Activated naive CD4-positive, alpha-beta T cell treated with anti-CD3 and anti-CD28 coated beads for 36 hours (primary cell): ENCODE measurements at regions not wholly inside any gene's neighbourhood (a gene's known extent, or its start where the extent isn't known, plus 50 kb on each side); places are given as distances from the start of the nearest gene placed in this dataset.
"Not testable (repeated sequence)": the region's sequence is repeated elsewhere in the genome, so short reads cannot be mapped to it uniquely, and the experiment has no call there.

Source experiments
- CTCF ChIA-PET: fragments of 350-600 bp; sonication (Branson Sonifier 250); formaldehyde crosslinking; loops from one replicate; lab custom pipeline; 2021; ENCODE audit warnings: antibody characterized with exemption; lab: Charles Lee
- DNase-seq: peaks from one replicate; pipeline ENCODE4 v3.0.0-alpha.2; 2020
- H3K27ac Mint-ChIP-seq: one replicate; pipeline ENCODE4 v1.8.0; 2021; ENCODE audit warnings: mild to moderate bottlenecking, mixed read lengths
- H3K27me3 Mint-ChIP-seq: one replicate; pipeline ENCODE4 v1.8.0; 2021; ENCODE audit warnings: low read depth, mixed read lengths
- H3K36me3 Mint-ChIP-seq: one replicate; pipeline ENCODE4 v1.8.0; 2021; ENCODE audit warnings: low read depth, mixed read lengths
- H3K4me1 Mint-ChIP-seq: one replicate; pipeline ENCODE4 v1.8.0; 2021; ENCODE audit warnings: low read depth, mixed read lengths
- H3K4me3 Mint-ChIP-seq: one replicate; pipeline ENCODE4 v1.8.0; 2021; ENCODE audit warnings: mild to moderate bottlenecking, moderate library complexity, mixed read lengths
- H3K9me3 Mint-ChIP-seq: one replicate; pipeline ENCODE4 v1.8.0; 2021; ENCODE audit warnings: mixed read lengths
- intact Hi-C: fragments of 100-400 bp; cut with micrococcal nuclease; formaldehyde crosslinking; loops from one replicate; pipeline ENCODE4 v1.15.1; 2023

DNA sequence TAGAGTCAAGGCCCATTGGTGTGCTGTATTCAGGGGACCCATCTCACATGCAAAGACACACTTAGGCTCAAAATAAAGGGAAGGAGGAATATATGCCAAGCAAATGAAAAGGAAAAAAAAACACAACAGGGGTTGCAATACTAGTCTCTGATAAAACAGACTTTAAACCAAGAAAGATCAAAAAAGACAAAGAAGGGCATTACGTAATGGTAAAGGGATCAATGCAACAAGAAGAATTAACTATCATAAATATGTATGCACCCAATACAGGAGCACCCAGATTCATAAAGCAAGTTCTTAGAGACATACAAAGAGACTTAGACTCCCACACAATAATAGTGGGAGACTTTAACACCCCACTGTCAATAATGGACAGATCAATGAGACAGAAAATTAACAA is 113.4 kb upstream of the OR13H1 start:
- intact Hi-C loops, H3K27me3 Mint-ChIP-seq, H3K4me3 Mint-ChIP-seq, H3K9me3 Mint-ChIP-seq, DNase-seq, CTCF ChIA-PET, H3K4me1 Mint-ChIP-seq, H3K27ac Mint-ChIP-seq, H3K36me3 Mint-ChIP-seq: not testable (repeated sequence)

DNA sequence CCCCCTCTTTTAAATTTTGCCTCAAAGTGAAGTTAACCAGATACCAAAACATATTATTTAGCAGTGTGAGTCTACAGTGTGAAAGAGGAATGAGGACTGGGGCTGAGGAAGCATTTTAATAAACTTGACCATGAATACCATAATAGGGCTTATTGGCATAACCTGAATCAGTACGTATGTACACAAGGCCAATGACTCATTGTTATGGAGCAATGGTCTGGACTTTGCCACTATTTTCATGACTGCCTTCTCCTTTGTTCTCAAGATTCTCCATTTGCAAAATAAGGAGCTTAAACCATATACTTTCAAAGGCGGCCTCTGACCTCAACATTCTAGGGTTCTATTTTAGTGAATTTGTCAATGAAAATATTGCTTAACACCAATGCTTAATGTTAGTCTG is 102.8 kb upstream of the OR13H1 start:
- Mint-ChIP-seq H3K27me3 (no peaks in the 10 kb centered on the region), H3K36me3 (no peaks in the 10 kb centered on the region), H3K4me3 (no peak overlapping the region), H3K27ac (no peak overlapping the region), H3K9me3 (no peaks in the 10 kb centered on the region), H3K4me1 (no peaks in the 10 kb centered on the region)
- DNase-seq = no peak
- CTCF ChIA-PET = no interaction called here
- intact Hi-C loops = no loop called here

DNA sequence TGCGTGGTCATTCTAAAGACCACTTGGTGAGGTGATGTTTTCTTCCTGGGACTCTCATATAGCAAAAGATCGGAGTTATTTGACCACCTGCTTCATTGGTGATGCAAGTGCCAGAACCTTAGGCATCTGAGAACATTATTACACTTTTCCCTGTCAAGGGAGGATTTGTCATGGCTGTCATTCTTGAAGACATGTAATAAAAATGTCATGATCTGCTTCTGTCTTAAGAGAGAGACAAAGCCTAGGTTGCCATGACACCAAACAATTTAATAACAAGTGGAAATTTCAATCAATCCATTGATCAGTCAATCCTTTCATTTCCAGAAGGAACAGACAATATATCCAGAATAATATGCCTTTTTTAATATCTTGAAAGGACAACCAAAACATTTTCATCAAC is 97.9 kb upstream of the OR13H1 start:
- no peak for DNase-seq
- H3K9me3 Mint-ChIP-seq = no peaks in the 10 kb centered on the region
- no peak overlapping the region for H3K4me3 Mint-ChIP-seq
- intact Hi-C loops = no loop called here
- H3K36me3 Mint-ChIP-seq = no peaks in the 10 kb centered on the region
- no peaks in the 10 kb centered on the region for H3K4me1 Mint-ChIP-seq
- no peaks in the 10 kb centered on the region for H3K27me3 Mint-ChIP-seq
- H3K27ac Mint-ChIP-seq = no peak overlapping the region
- CTCF ChIA-PET = no interaction called here

DNA sequence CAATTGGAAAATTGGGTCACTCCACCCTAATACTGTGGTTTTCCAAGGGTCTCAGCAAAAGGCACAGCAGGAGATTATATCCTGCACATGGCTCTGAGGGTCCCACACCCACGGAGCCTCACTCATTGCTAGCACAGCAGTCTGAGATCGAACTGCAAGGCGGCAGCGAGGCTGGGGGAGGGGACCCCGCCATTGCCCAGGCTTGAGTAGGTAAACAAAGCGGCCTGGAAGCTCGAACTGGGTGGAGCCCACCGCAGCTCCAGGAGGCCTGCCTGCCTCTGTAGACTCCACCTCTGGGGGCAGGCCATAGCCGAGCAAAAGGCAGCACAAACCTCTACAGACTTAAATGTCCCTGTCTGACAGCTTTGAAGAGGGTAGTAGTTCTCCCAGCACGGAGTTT is 82.0 kb upstream of the OR13H1 start:
- H3K36me3 Mint-ChIP-seq, CTCF ChIA-PET, H3K4me1 Mint-ChIP-seq, intact Hi-C loops, H3K4me3 Mint-ChIP-seq, DNase-seq, H3K27ac Mint-ChIP-seq, H3K27me3 Mint-ChIP-seq: not testable (repeated sequence)
- H3K9me3 Mint-ChIP-seq = peaks cover 11% of the 10 kb centered on the region

DNA sequence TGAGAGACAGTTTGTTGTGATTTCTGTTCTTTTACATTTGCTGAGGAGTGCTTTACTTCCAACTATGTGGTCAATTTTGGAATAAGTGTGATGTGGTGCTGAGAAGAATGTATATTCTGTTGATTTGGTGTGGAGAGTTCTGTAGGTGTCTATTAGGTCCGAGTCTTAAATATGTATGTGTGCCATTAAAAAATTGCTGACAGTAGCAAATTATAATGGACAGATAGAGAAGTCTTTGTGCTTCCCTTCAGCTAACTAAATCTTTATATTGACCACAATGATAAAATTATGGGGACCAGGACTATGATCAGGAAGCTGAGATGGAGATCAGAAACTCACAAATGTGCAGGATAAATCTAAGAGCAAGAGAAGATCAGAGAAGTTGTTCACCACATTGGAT is 70.1 kb upstream of the OR13H1 start:
- H3K4me3 Mint-ChIP-seq, H3K27ac Mint-ChIP-seq, H3K9me3 Mint-ChIP-seq, CTCF ChIA-PET, H3K4me1 Mint-ChIP-seq, H3K36me3 Mint-ChIP-seq, intact Hi-C loops, H3K27me3 Mint-ChIP-seq, DNase-seq: not testable (repeated sequence)

DNA sequence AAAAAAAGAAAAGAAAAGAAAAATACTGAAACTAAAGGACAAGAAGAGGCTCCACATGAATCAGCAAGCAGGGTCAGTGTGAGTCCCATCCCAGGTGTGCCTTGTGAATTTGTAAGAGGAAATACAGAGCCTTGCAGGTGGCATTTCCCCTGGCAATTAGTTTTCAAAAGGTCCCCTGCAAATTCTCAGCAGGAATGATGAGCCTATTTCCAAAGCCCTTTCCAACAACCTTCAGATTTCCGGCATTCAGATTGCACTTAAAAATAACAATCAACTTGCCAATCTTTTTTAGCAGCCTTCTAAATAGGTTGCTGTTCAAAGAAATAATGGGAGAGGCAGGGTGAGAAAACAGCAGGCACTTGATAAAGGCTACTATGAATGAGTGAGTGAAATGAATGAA is 66.4 kb upstream of the OR13H1 start:
- intact Hi-C loops = no loop called here
- no peaks in the 10 kb centered on the region for H3K4me1 Mint-ChIP-seq
- H3K36me3 Mint-ChIP-seq = no peaks in the 10 kb centered on the region
- no peak for DNase-seq
- no peaks in the 10 kb centered on the region for H3K27me3 Mint-ChIP-seq
- H3K27ac Mint-ChIP-seq = no peak overlapping the region
- CTCF ChIA-PET = no interaction called here
- no peak overlapping the region for H3K4me3 Mint-ChIP-seq
- H3K9me3 Mint-ChIP-seq = no peaks in the 10 kb centered on the region
